Epithelial cell of esophagus (primary cell): ENCODE measurements at regions not wholly inside any gene's neighbourhood (a gene's known extent, or its start where the extent isn't known, plus 50 kb on each side); places are given as distances from the start of the nearest gene placed in this dataset.
A peak's percentile ranks its signal among the peaks of the same experiment; 100 is the strongest.
"Not testable (repeated sequence)": the region's sequence is repeated elsewhere in the genome, so short reads cannot be mapped to it uniquely, and the experiment has no call there.

ENCODE experiments used
- DNase-seq: peaks from one replicate; pipeline ENCODE4 v3.0.0; 2010; ENCODE audit warnings: low read depth
- H3K4me3 ChIP-seq: 2 replicates; pipeline ENCODE4 v1.5.1; 2011; ENCODE audit warnings: mild to moderate bottlenecking, low read length, control low read depth
- CTCF ChIP-seq: IDR thresholded peaks from 2 replicates; pipeline ENCODE4 v1.5.1; 2011; ENCODE audit warnings: low read depth, mild to moderate bottlenecking, low read length, control low read depth, inconsistent platforms; ENCODE audit not compliant: insufficient read depth; ENCODE audit errors: missing control alignments

DNA sequence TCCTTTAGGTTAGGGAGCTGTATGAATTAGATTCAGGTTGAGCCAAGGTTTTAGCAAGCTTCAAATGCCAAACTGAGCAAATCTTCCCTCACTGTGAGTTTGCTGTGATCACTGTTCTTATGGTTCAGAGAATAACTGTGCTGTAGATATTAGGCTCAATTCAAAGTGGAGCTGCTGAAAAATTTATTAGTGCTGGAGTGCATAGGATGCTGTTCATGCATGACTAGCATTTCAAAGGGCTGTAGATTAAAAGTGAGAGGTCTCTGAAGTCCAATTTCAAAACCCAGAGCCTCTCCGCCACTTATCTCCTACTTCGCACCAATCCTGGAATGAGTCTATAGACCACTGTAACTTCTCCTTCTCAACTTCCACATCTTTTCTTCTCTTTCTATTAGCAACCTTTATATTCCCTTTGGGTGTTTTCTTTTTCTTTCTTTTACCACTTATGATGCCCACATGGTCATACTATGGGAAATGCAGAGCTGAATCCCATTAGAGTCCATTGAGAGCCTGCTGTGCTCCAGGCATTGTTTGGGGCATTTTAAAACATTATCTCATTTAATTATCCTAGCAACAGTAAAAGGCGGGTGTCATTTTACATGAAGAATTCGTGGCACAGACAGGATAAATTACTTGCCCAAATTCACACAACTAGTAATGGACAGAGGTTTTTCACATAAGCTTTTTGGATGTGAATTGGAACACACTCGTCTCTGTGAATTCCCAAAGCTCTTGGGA is 77.5 kb upstream of the EEA1 start:
- no peak overlapping the region for H3K4me3 ChIP-seq
- TF ChIP-seq CTCF: no peak

GRCh38 chr12:93007544-93007943 is 78.4 kb upstream of the EEA1 start:
- TF ChIP-seq CTCF: no peak
- no peak for DNase-seq

More for the DNA sequence above, 77.5 kb upstream of the EEA1 start:
- DNase-seq: no peak

GRCh38 chr12:93008044-93008778 is 79.1 kb upstream of the EEA1 start:
- H3K4me3 ChIP-seq: no peak overlapping the region
- DNase-seq: no peak
- no peak for TF ChIP-seq CTCF

More at GRCh38 chr12:93007544-93007943, 78.4 kb upstream of the EEA1 start:
- no peak overlapping the region for H3K4me3 ChIP-seq

DNA sequence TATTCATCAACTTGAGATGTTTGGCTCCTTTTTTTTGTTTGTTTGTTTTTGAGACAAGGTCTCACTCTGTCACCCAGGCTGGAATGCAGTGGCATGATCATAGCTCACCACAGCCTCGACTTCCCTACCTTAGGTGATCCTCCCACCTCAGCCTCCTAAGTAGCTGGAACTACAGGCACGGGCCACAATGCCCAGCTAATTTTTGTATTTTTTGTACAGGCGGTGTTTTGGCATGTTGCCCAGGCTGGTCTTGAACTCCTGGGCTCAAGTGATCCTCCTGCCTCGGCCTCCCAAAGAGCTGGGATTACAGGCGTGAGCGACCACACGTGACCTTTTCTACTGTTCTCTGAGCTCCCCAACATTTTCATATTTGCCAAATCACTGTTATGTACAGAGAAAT is 79.8 kb upstream of the EEA1 start:
- H3K4me3 ChIP-seq, DNase-seq: not testable (repeated sequence)

DNA sequence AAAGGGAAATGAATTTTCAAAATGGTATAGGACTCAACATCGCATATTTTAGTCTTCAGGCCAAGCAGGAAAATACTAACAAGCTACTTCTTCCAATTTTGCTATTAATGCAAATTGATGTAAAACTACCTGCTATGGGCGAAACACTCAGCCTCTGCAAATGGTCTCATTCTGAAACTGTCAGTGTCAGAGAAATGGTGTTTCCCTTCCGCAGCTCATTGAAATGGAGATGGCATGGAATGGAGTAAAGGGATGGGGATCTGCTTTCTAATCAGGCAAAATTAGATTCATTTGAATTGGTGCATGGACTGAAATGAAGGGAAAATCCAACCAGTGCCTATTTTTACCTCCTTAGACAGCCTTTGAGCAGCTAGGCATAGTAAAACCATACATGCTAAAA is 80.4 kb upstream of the EEA1 start:
- H3K4me3 ChIP-seq: no peak overlapping the region
- no peak for DNase-seq
- TF ChIP-seq CTCF: no peak

DNA sequence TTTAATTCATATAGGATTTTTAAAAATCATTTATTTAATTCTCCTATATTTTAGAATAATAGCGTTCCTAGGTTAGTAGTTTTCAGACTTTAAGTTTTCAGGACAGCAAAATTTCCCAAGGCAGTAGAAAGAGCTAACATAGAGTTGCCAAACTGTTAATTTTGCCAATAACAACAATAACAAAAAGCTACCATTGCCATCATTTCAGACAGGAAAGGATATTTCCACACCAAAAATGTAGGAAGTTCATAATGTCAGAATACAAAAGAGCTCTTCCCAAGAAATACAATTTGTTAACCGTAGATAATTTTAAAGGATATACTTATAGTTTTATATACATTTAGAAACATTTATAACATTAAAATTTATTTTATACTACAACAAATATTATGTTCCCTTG is 81.4 kb upstream of the EEA1 start:
- no peak for TF ChIP-seq CTCF
- no peak for DNase-seq
- H3K4me3 ChIP-seq: no peak overlapping the region

DNA sequence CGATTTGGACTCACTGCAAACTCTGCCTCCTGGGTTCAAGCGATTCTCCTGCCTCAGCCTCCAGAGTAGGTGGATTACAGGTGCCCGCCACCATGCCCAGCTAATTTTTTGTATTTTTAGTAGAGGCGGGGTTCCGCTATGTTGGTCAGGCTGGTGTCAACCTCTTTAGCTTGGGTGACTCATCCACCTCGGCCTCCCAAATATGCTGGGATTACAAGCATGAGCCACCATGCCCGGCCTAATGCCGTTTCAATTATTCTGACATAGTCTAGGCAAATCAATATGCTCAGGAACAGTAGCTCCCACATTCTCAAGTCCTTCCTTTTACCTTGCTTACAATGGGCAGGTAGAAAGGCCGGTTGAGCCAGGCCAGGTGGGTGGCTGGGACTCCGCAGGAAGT is 82.0 kb upstream of the EEA1 start:
- no peak overlapping the region for H3K4me3 ChIP-seq
- TF ChIP-seq CTCF: no peak

More for the DNA sequence above, 82.0 kb upstream of the EEA1 start:
- peak; percentile 33 for DNase-seq
